IMR-90 (cell line): ENCODE measurements at regions not wholly inside any gene's neighbourhood (a gene's known extent, or its start where the extent isn't known, plus 50 kb on each side); places are given as distances from the start of the nearest gene placed in this dataset.

Experiments used
- ATAC-seq: fragments of 200-7000 bp; cut with Tn5 transposase; 2 replicates; pipeline ENCODE4 v1.9.1; 2020; ENCODE audit warnings: low read depth, mild to moderate bottlenecking, moderate library complexity
- BruUV-seq: library from RNA; stranded (reverse); fragments of 400-500 nt; replicated peaks from 2 replicates; lab custom pipeline; 2021; lab: Mats Ljungman, UMichigan
- CTCF ChIA-PET: fragments of 300-600 bp; formaldehyde crosslinking; extraction: SDS; loops from one replicate; lab custom pipeline; 2021; ENCODE audit warnings: antibody characterized with exemption; lab: Yijun Ruan, JAX
- POLR2A ChIA-PET: fragments of 300-600 bp; sonication (Branson Sonifier 250); formaldehyde crosslinking; loops from one replicate; lab custom pipeline; 2022; ENCODE audit warnings: antibody characterized with exemption; ENCODE audit not compliant: unreplicated experiment; lab: Charles Lee
- DNase-seq: peaks from one replicate; pipeline ENCODE4 v3.0.0; 2013
- H2AFZ ChIP-seq: replicated peaks from 2 replicates; pipeline ENCODE3; 2013; ENCODE audit warnings: low read length, mild to moderate bottlenecking; ENCODE audit not compliant: poor library complexity
- H2AK5ac ChIP-seq: 2 replicates; pipeline ENCODE4 v1.6.1; 2013; ENCODE audit warnings: low read depth, low read length, inconsistent platforms
- H2AK9ac ChIP-seq: replicated peaks from 2 replicates; pipeline ENCODE3; 2013; ENCODE audit warnings: mild to moderate bottlenecking, low read depth, low read length, moderate library complexity; ENCODE audit not compliant: poor library complexity
- H2BK120ac ChIP-seq: 2 replicates; pipeline ENCODE4 v1.6.1; 2013; ENCODE audit warnings: low read depth, low read length, inconsistent platforms
- H2BK15ac ChIP-seq: 3 replicates; pipeline ENCODE4 v1.6.1; 2013; ENCODE audit warnings: low read depth, low read length, inconsistent platforms
- H2BK20ac ChIP-seq: 2 replicates; pipeline ENCODE4 v1.6.1; 2013; ENCODE audit warnings: low read depth, mild to moderate bottlenecking, inconsistent platforms, low read length, moderate library complexity
- H2BK5ac ChIP-seq: 2 replicates; pipeline ENCODE4 v1.6.1; 2013; ENCODE audit warnings: mild to moderate bottlenecking, low read depth, low read length, inconsistent platforms; ENCODE audit not compliant: poor library complexity, severe bottlenecking
- H3K14ac ChIP-seq: replicated peaks from 2 replicates; pipeline ENCODE4 v1.6.1; 2013; ENCODE audit warnings: low read depth, low read length, inconsistent platforms
- H3K18ac ChIP-seq: 2 replicates; pipeline ENCODE4 v1.6.1; 2013; ENCODE audit warnings: low read depth, low read length, control low read depth
- H3K23ac ChIP-seq: 2 replicates; pipeline ENCODE4 v1.6.1; 2013; ENCODE audit warnings: low read depth, low read length, inconsistent platforms
- H3K27ac ChIP-seq: 2 replicates; pipeline ENCODE4 v1.5.1; 2013; ENCODE audit warnings: mild to moderate bottlenecking, control low read depth, low read length; ENCODE audit not compliant: insufficient read depth
- H3K27me3 ChIP-seq: 2 replicates; pipeline ENCODE4 v1.6.1; 2013; ENCODE audit warnings: low read length; ENCODE audit not compliant: control insufficient read depth, insufficient read depth
- H3K36me3 ChIP-seq: 2 replicates; pipeline ENCODE4 v1.6.1; 2013; ENCODE audit warnings: low read length, mixed read lengths; ENCODE audit not compliant: control insufficient read depth, insufficient read depth
- H3K4ac ChIP-seq: 2 replicates; pipeline ENCODE4 v1.6.1; 2013; ENCODE audit warnings: low read depth, low read length, inconsistent platforms
- H3K4me1 ChIP-seq: 2 replicates; pipeline ENCODE4 v1.6.1; 2013; ENCODE audit warnings: low read length, mixed read lengths; ENCODE audit not compliant: control insufficient read depth, insufficient read depth
- H3K4me2 ChIP-seq: 2 replicates; pipeline ENCODE4 v1.6.1; 2013; ENCODE audit warnings: low read depth, mild to moderate bottlenecking, control low read depth, low read length, moderate library complexity
- H3K4me3 ChIP-seq: 2 replicates; pipeline ENCODE4 v1.5.1; 2013; ENCODE audit warnings: low read depth, mild to moderate bottlenecking, control low read depth, low read length, moderate library complexity; ENCODE audit not compliant: insufficient read depth
- H3K56ac ChIP-seq: 2 replicates; pipeline ENCODE4 v1.6.1; 2013; ENCODE audit warnings: low read length, inconsistent platforms; ENCODE audit not compliant: insufficient read depth; ENCODE audit errors: extremely low read depth
- H3K79me1 ChIP-seq, 2 experiments: 2 replicates each; pipeline ENCODE4 v1.6.1; 2013; ENCODE audit warnings: low read length in 2 of 2, inconsistent platforms in 1 of 2, low read depth in 1 of 2
- H3K9ac ChIP-seq: 2 replicates; pipeline ENCODE4 v1.6.1; 2013; ENCODE audit warnings: low read depth, low read length, control low read depth
- H3K9me1 ChIP-seq: 2 replicates; pipeline ENCODE4 v1.6.1; 2013; ENCODE audit warnings: low read length, inconsistent platforms; ENCODE audit not compliant: insufficient read depth
- H3K9me3 ChIP-seq: 2 replicates; pipeline ENCODE4 v1.6.1; 2013; ENCODE audit warnings: low read length; ENCODE audit not compliant: control insufficient read depth, insufficient read depth
- H4K20me1 ChIP-seq: 2 replicates; pipeline ENCODE4 v1.6.1; 2013; ENCODE audit warnings: low read length, inconsistent platforms; ENCODE audit not compliant: insufficient read depth
- H4K5ac ChIP-seq: 2 replicates; pipeline ENCODE4 v1.6.1; 2013; ENCODE audit warnings: mild to moderate bottlenecking, low read depth, low read length, control low read depth
- H4K8ac ChIP-seq, 2 experiments: 2 replicates each; pipeline ENCODE4 v1.6.1; 2013; ENCODE audit warnings: low read depth in 2 of 2, low read length in 2 of 2, control low read depth in 1 of 2, inconsistent platforms in 1 of 2
- H4K91ac ChIP-seq: 2 replicates; pipeline ENCODE4 v1.6.1; 2013; ENCODE audit warnings: low read depth, low read length, inconsistent platforms; ENCODE audit not compliant: insufficient read depth
- FOS ChIP-seq: fragments of 150-350 bp; IDR thresholded peaks from 2 replicates; pipeline ENCODE4 v1.6.1; 2016; ENCODE audit warnings: low read depth, low read length
- MAZ ChIP-seq: IDR thresholded peaks from 2 replicates; pipeline ENCODE4 v1.6.1; 2012; ENCODE audit warnings: low read depth, mild to moderate bottlenecking, low read length, improper control_type of control experiment, moderate library complexity, borderline replicate concordance
- RCOR1 ChIP-seq: IDR thresholded peaks from 2 replicates; pipeline ENCODE4 v1.6.1; 2012; ENCODE audit warnings: mild to moderate bottlenecking, low read length, improper control_type of control experiment; ENCODE audit not compliant: insufficient replicate concordance
- WGBS, 2 experiments: methylation state at CpG; one replicate each; pipeline versions ENCODE4 v1.1.5 to v1.1.7; 2013; ENCODE audit warnings: missing lambda C conversion rate in 2 of 2; ENCODE audit not compliant: insufficient read length in 1 of 2; ENCODE audit errors: extremely low coverage in 2 of 2; 5-methylcytosine and 5-hydroxymethylcytosine counted together
- dilution Hi-C: fragments of 300-500 bp; cut with HindIII; formaldehyde crosslinking; loops from one replicate; pipeline ENCODE4 v1.14.3; 2018; ENCODE audit warnings: low sequenced_read_pairs; ENCODE audit not compliant: unreplicated experiment
- in situ Hi-C: fragments of 300-500 bp; cut with MboI; formaldehyde crosslinking; loops from 3 replicates; pipeline ENCODE4 v1.14.3; 2019; ENCODE audit warnings: low sequenced_read_pairs, inconsistent platforms, mixed read lengths
- intact Hi-C: fragments of 100-400 bp; cut with micrococcal nuclease; formaldehyde crosslinking; loops from 2 replicates; pipeline ENCODE4 v1.10.0; 2022

GRCh38 chr5:33105521-33105941 is 335.2 kb upstream of the TARS1 start:
- BruUV-seq: no TSS peak

More at GRCh38 chr5:33105521-33105941, 335.2 kb upstream of the TARS1 start:
- ATAC-seq (peak; percentile 94), DNase-seq (peak; percentile 82)
- Histone ChIP-seq H4K20me1 (no peaks in the 10 kb centered on the region), H2AK5ac (no peak overlapping the region), H4K5ac (no peak overlapping the region; the same call in 1 of the 2 replicates), H2AK9ac (peak overlapping the region; percentile 1), H4K91ac (no peak overlapping the region), H2BK120ac (peak overlapping the region; percentile 44; the same call in 1 of the 2 replicates), H3K23ac (no peak overlapping the region), H2AFZ (peak overlapping the region; percentile 18), H3K18ac (no peak overlapping the region), H3K9me3 (peaks cover 12% of the 10 kb centered on the region; the same call in 1 of the 2 replicates), H3K4me1 (peaks cover 5% of the 10 kb centered on the region), H3K36me3 (no peaks in the 10 kb centered on the region), H3K4me3 (no peak overlapping the region), H3K9me1 (peaks cover 9% of the 10 kb centered on the region), H4K8ac (peak overlapping the region in 1 of 2 experiments; percentile 79; a peak in 2 of 4 replicates), H2BK15ac (peak overlapping the region; percentile 15; the same call in 1 of the 3 replicates), H3K4ac (peak overlapping the region; percentile 39), H3K27me3 (no peaks in the 10 kb centered on the region), H3K14ac (peak overlapping the region; percentile 49; the same call in 1 of the 2 replicates), H3K79me1 (no peaks in the 10 kb centered on the region), H3K56ac (no peak overlapping the region), H2BK5ac (peak overlapping the region; percentile 87), H2BK20ac (0 out of 2 replicates have a peak overlapping the region, but pooled peaks have one; percentile 5), H3K9ac (no peak overlapping the region), H3K4me2 (no peak overlapping the region), H3K27ac (peak overlapping the region; percentile 15; the same call in 1 of the 2 replicates)
- intact Hi-C loops (no loop called here), dilution Hi-C loops (no loop called here), in situ Hi-C loops (no loop called here)
- WGBS, 2 experiments: no CpG with 5 or more reads among the region's 1 CpG
- ChIA-PET CTCF (no interaction called here), POLR2A (no interaction called here)
- TF ChIP-seq MAZ (peak; percentile 45; the same call in 1 of the 2 replicates), FOS (peak; percentile 37; the same call in 1 of the 2 replicates), RCOR1 (no peak)
